Adrenal gland (tissue), 5 donors: ENCODE measurements at regions not wholly inside any gene's neighbourhood (a gene's known extent, or its start where the extent isn't known, plus 50 kb on each side); places are given as distances from the start of the nearest gene placed in this dataset.

Source experiments
- POLR2A ChIP-seq, 2 donors: fragments of 450-650 bp; IDR thresholded peaks; one replicate each; pipeline ENCODE4 v1.6.1; 2017; ENCODE audit warnings: antibody characterized with exemption in 2 of 2, mild to moderate bottlenecking in 2 of 2, moderate library complexity in 1 of 2
- TF ChIP-seq, protein P1 (sequence below), 6 experiments: fragments of 450-650 bp in 4 of 6; fragments of 200-600 bp in 2 of 6; sonication (generic) in 1 of 6; IDR thresholded peaks; 1 replicate in 5 of 6; 2 replicates in 1 of 6; pipeline versions ENCODE4 v1.5.1 to v1.8.0; 2016 to 2021; ENCODE audit warnings: antibody characterized with exemption in 6 of 6, mild to moderate bottlenecking in 2 of 6, moderate library complexity in 1 of 6
- donor health status: DM: no; HTN: no; CAD: no.

DNA sequence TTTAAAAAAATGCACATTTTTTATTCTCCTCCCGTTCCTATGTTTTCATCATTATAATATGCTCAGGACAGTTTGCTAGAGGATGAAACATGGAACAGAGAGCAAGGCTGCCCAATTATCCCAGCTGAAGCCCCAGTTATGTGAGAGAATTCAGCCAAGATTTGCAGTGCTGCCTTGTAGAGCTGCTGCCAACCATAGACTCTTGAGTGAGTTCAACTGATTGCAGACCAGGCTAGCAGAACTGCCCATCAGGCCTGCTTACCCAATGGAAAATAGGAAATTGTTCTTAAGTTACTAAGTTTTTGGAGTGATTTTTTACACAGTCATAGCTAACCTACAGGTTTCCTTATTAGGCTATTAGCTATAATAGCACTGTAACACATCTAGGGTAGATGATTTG is 128.7 kb upstream of the VGLL2 start:
- TF ChIP-seq POLR2A (IDR thresholded peaks at IDR 0.05) = no peak
- TF ChIP-seq, protein P1, sequence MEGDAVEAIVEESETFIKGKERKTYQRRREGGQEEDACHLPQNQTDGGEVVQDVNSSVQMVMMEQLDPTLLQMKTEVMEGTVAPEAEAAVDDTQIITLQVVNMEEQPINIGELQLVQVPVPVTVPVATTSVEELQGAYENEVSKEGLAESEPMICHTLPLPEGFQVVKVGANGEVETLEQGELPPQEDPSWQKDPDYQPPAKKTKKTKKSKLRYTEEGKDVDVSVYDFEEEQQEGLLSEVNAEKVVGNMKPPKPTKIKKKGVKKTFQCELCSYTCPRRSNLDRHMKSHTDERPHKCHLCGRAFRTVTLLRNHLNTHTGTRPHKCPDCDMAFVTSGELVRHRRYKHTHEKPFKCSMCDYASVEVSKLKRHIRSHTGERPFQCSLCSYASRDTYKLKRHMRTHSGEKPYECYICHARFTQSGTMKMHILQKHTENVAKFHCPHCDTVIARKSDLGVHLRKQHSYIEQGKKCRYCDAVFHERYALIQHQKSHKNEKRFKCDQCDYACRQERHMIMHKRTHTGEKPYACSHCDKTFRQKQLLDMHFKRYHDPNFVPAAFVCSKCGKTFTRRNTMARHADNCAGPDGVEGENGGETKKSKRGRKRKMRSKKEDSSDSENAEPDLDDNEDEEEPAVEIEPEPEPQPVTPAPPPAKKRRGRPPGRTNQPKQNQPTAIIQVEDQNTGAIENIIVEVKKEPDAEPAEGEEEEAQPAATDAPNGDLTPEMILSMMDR (IDR thresholded peaks at IDR 0.05) = no peak
